Type B pancreatic cell (in vitro differentiated cells): ENCODE measurements at regions not wholly inside any gene's neighbourhood (a gene's known extent, or its start where the extent isn't known, plus 50 kb on each side); places are given as distances from the start of the nearest gene placed in this dataset.

Source experiments
- DNase-seq: peaks from one replicate; pipeline ENCODE4 v3.0.0; 2021; ENCODE audit warnings: mixed read lengths; ENCODE audit not compliant: unreplicated experiment; ENCODE audit errors: extremely low spot score
- H3K27ac Mint-ChIP-seq: 2 replicates; pipeline ENCODE4 v1.8.0; 2021; ENCODE audit warnings: mild to moderate bottlenecking, mixed read lengths
- H3K27me3 Mint-ChIP-seq: 2 replicates; pipeline ENCODE4 v1.8.0; 2021; ENCODE audit warnings: mixed read lengths
- H3K36me3 Mint-ChIP-seq: 2 replicates; pipeline ENCODE4 v1.8.0; 2021; ENCODE audit warnings: mixed read lengths
- H3K4me1 Mint-ChIP-seq: one replicate; pipeline ENCODE4 v1.8.0; 2021; ENCODE audit warnings: mixed read lengths; ENCODE audit not compliant: unreplicated experiment
- H3K4me3 Mint-ChIP-seq: 2 replicates; pipeline ENCODE4 v1.8.0; 2021; ENCODE audit warnings: mild to moderate bottlenecking, mixed read lengths
- H3K9me3 Mint-ChIP-seq: 2 replicates; pipeline ENCODE4 v1.8.0; 2021; ENCODE audit warnings: mixed read lengths
- TF ChIP-seq, protein P1 (sequence below): fragments of 200-600 bp; sonication (generic); conservative IDR thresholded peaks from 2 replicates; pipeline ENCODE4 v1.5.0; 2021; ENCODE audit warnings: antibody characterized with exemption, mild to moderate bottlenecking

DNA sequence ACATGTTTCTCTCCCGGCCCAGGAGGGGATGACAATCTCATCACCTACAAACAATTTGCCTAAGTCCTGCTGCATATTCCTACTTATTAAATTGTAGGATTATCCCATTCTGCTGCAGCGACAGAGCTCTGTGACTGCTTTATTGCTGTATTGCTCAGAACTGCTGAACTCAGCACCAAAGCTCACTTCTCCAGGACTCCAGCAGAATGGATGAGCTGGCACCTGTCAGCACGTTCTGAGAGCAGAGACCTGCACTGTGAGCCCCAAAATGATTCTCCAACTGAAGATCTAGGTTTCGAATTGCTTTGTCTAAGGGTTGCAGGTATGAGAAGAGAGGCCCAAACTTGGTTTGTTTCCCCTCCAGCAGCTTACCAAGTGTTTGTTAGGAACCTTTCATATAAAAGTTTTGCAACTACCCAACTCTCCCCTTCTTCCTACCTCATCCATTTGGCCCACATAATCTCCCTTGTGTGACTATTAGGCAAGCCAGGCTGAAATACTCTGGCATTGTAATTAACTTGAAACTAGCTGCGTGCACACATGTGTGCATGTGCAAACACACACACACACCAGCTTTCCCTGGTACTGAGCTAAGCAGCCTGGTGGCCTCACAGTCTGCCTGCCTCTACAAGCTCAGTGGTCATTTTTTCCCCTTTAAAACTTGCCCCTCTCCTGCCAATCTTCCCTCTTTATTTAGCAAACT is 161.4 kb upstream of the CAMK1G start:
- H3K4me1 Mint-ChIP-seq, result peaks cover 30% of the 10 kb centered on the region

DNA sequence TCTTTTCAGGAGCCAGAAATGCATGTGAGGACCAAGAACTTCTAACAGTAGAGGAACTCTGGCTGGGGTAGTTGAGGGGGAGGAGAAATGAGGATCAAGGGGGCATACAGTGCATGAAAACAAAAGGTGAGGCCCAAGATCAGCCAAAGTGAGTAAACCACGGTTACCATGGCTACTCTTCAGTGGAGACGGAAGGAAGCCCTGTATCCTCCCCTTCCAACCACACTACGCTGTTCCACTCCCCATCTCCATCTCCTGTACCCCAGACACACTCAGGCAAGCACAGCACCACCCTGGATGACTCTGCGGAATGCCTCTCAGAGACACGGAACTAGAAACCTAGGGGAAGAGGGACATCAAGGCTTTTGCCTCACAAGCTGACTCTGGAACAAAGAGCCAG is 157.6 kb upstream of the CAMK1G start:
- Mint-ChIP-seq H3K4me1 (peaks cover 35% of the 10 kb centered on the region), H3K27ac (peak overlapping the region; percentile 25), H3K4me3 (no peak overlapping the region)

More for the DNA sequence above, 161.4 kb upstream of the CAMK1G start:
- no peak overlapping the region for H3K4me3 Mint-ChIP-seq
- no peaks in the 10 kb centered on the region for H3K27me3 Mint-ChIP-seq
- TF ChIP-seq, protein P1, sequence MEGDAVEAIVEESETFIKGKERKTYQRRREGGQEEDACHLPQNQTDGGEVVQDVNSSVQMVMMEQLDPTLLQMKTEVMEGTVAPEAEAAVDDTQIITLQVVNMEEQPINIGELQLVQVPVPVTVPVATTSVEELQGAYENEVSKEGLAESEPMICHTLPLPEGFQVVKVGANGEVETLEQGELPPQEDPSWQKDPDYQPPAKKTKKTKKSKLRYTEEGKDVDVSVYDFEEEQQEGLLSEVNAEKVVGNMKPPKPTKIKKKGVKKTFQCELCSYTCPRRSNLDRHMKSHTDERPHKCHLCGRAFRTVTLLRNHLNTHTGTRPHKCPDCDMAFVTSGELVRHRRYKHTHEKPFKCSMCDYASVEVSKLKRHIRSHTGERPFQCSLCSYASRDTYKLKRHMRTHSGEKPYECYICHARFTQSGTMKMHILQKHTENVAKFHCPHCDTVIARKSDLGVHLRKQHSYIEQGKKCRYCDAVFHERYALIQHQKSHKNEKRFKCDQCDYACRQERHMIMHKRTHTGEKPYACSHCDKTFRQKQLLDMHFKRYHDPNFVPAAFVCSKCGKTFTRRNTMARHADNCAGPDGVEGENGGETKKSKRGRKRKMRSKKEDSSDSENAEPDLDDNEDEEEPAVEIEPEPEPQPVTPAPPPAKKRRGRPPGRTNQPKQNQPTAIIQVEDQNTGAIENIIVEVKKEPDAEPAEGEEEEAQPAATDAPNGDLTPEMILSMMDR, result no peak
- DNase-seq, result no peak
- H3K27ac Mint-ChIP-seq, result peak overlapping the region; percentile 11
- H3K9me3 Mint-ChIP-seq, result no peaks in the 10 kb centered on the region
- H3K36me3 Mint-ChIP-seq, result no peaks in the 10 kb centered on the region

DNA sequence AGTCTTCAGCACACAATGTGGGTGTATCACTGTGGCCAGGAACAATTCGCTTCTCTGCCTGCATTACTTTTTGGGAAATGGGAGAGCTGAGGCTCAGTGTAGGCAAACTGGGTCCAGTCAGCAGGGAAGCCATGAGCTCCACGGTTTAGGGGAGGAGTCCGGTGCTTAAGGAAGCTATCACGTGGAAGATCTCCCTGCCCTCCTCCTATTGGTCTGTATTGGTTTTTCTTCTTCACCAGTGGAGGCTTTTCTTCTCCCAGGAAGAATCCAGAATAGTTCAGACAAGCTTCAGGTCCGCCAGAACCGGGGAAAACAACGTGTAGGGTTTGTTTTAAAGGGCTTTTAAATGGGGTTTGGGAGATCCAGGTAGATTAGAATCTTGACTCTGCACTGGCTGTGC is 156.2 kb upstream of the CAMK1G start:
- Mint-ChIP-seq H3K27ac (peak overlapping the region; percentile 95), H3K27me3 (peaks cover 3% of the 10 kb centered on the region), H3K9me3 (no peaks in the 10 kb centered on the region), H3K4me1 (peaks cover 28% of the 10 kb centered on the region), H3K36me3 (peaks cover 12% of the 10 kb centered on the region), H3K4me3 (peak overlapping the region; percentile 90)
- no peak for DNase-seq
- TF ChIP-seq, protein P1, result no peak

More for the DNA sequence above, 157.6 kb upstream of the CAMK1G start:
- Mint-ChIP-seq H3K9me3 (no peaks in the 10 kb centered on the region), H3K36me3 (peaks cover 11% of the 10 kb centered on the region), H3K27me3 (peaks cover 3% of the 10 kb centered on the region)
- no peak for DNase-seq
- TF ChIP-seq, protein P1, result no peak

DNA sequence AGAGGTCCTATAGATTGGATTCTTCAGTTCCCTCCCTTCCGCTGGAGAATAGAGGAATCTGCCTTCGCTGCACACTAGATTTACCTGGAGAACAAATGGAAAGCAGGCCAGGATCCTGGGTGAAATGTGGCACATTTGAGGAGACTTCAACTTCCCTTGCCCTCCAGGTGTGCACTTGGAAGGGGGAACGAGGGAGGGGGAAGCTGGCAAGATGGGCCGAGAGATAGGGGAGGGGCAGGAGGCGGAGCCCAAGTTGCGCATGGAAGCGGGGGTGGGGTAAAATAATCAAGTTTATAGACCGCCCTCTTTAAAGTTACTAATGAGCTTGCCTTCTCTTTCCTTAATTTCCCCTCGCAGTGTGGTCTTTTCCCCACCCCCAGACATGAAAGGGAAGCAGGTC is 155.7 kb upstream of the CAMK1G start:
- H3K27ac Mint-ChIP-seq, result peak overlapping the region; percentile 95
- peaks cover 12% of the 10 kb centered on the region for H3K36me3 Mint-ChIP-seq
- no peaks in the 10 kb centered on the region for H3K9me3 Mint-ChIP-seq
- DNase-seq, result no peak
- H3K27me3 Mint-ChIP-seq, result peaks cover 3% of the 10 kb centered on the region
- peaks cover 25% of the 10 kb centered on the region for H3K4me1 Mint-ChIP-seq
- TF ChIP-seq, protein P1, result no peak
- peak overlapping the region; percentile 90 for H3K4me3 Mint-ChIP-seq

DNA sequence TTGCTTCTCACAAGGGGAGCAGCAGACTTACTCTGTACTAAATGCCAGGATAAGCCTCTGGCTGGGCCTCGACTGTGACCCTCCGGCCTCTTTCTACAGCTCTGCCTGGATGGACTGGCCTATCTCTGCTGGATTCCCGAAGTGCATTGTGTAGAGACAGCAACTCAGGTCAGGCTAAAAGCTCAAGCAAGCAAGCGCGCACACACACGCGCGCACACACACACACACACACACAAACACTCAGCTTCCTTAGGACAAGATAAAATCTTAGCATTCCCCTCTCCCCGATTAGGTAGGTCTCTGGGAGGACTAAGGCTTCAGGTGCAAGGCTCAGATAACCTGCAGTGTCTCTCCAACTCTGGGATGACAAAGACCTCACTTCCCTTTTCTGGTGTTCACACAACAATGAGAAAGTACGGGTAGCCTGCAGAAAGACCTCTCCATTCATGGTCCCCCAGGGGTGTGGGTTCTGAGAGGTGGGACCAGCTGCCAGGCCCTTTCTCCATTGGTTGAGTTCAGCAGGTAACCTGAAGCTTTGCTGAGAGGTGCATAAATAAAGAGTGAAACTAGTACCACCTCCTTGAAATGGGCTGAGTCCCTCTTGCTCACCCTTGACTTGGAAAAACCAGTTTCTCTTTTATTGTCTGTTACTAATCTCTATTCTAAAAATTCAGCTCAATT is 155.1 kb upstream of the CAMK1G start:
- Mint-ChIP-seq H3K4me3 (peak overlapping the region; percentile 90), H3K27me3 (peaks cover 3% of the 10 kb centered on the region), H3K36me3 (peaks cover 12% of the 10 kb centered on the region), H3K9me3 (no peaks in the 10 kb centered on the region), H3K4me1 (peaks cover 27% of the 10 kb centered on the region), H3K27ac (peak overlapping the region; percentile 95)
- TF ChIP-seq, protein P1, result no peak
- no peak for DNase-seq
